Activated CD4-positive, alpha-beta T cell treated with anti-CD3 and anti-CD28 coated beads, Interleukin-2, amount 10 ng/mL, durations not matched to agents 24 days and 14 days (primary cell): ENCODE measurements at regions not wholly inside any gene's neighbourhood (a gene's known extent, or its start where the extent isn't known, plus 50 kb on each side); places are given as distances from the start of the nearest gene placed in this dataset.

Experiments used
- DNase-seq: peaks from one replicate; pipeline ENCODE4 v3.0.0; 2022
- H3K27ac Mint-ChIP-seq: one replicate; pipeline ENCODE4 v1.8.0; 2022; ENCODE audit warnings: mild to moderate bottlenecking, mixed read lengths
- H3K27me3 Mint-ChIP-seq: one replicate; pipeline ENCODE4 v1.8.0; 2022; ENCODE audit warnings: mixed read lengths
- H3K36me3 Mint-ChIP-seq: one replicate; pipeline ENCODE4 v1.8.0; 2022; ENCODE audit warnings: low read depth, mild to moderate bottlenecking, mixed read lengths
- H3K4me1 Mint-ChIP-seq: one replicate; pipeline ENCODE4 v1.8.0; 2021; ENCODE audit warnings: mixed read lengths
- H3K4me3 Mint-ChIP-seq: one replicate; pipeline ENCODE4 v1.8.0; 2022; ENCODE audit warnings: mild to moderate bottlenecking, moderate library complexity, mixed read lengths
- H3K9me3 Mint-ChIP-seq: one replicate; pipeline ENCODE4 v1.8.0; 2021; ENCODE audit warnings: mixed read lengths
- intact Hi-C: fragments of 100-400 bp; cut with micrococcal nuclease; formaldehyde crosslinking; loops from one replicate; pipeline ENCODE4 v1.15.1; 2023

DNA sequence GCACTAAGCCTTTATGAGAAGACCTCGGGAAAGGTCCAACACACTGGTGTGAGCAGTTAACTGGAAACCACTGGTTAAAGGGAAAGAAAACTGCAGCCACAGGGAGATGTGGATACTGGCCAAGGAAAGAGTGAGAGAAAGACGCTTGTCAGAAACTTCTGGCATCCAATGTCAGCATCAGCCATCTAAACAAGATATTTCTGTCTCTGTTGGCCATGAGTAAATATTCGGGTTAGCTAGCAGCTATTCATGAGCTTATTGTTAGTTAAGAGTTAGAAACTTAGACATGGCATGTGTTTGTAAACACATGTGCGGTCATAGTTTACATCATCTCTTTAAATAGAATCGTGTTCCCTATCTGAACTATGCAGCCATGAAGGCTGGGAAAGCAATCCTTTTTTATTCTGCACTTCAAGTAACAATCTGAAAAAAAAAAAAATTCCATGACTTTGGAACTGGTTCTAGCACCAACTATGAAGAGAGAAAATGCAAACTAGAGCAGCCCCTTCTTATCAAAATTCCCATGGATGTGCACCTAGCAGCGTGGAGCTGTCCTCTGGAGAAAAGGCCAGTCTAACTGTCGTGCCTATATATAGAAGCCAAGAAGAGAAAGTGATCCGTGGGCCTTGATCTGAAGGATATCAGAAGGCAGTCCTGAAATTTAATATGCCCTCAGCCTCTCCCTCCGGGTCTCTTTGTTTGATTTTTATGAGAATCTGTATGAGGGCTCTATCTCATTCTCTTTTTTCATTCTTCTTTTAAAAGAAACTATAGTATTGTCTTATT lies 84.0 kb upstream of the RFX8 start:
- H3K36me3 Mint-ChIP-seq = peaks cover 24% of the 10 kb centered on the region
- DNase-seq = no peak
- intact Hi-C loops = no loop called here
- no peak overlapping the region for H3K4me3 Mint-ChIP-seq
- peaks cover 31% of the 10 kb centered on the region for H3K4me1 Mint-ChIP-seq
- no peak overlapping the region for H3K27ac Mint-ChIP-seq
- H3K27me3 Mint-ChIP-seq = no peaks in the 10 kb centered on the region
- H3K9me3 Mint-ChIP-seq = peaks cover 22% of the 10 kb centered on the region

DNA sequence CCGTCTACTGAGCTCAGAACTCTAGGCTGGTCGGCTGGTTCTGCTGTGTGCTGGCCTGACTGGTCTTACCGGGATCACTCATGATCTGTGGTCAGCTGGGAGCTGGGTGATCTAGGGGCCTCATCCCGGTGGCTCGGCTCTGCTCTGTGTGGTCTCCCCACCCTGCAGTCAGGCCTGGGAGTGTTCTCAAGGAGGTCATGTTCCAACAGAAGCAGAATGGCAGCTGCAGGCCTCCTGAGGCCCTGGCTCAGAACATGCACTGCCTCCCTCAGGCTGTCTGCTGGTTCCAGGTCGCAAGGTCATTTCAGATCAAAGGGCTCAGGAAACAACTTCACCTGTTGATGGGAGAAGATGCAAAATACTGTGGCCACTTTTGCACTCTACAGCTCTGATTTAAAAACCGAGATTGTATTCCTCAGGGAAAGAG lies 81.1 kb upstream of the RFX8 start:
- no peak overlapping the region for H3K4me3 Mint-ChIP-seq
- H3K27me3 Mint-ChIP-seq = no peaks in the 10 kb centered on the region
- H3K36me3 Mint-ChIP-seq = peaks cover 16% of the 10 kb centered on the region
- DNase-seq = no peak
- H3K4me1 Mint-ChIP-seq = peaks cover 23% of the 10 kb centered on the region
- intact Hi-C loops = no loop called here
- peaks cover 9% of the 10 kb centered on the region for H3K9me3 Mint-ChIP-seq
- H3K27ac Mint-ChIP-seq = no peak overlapping the region

DNA sequence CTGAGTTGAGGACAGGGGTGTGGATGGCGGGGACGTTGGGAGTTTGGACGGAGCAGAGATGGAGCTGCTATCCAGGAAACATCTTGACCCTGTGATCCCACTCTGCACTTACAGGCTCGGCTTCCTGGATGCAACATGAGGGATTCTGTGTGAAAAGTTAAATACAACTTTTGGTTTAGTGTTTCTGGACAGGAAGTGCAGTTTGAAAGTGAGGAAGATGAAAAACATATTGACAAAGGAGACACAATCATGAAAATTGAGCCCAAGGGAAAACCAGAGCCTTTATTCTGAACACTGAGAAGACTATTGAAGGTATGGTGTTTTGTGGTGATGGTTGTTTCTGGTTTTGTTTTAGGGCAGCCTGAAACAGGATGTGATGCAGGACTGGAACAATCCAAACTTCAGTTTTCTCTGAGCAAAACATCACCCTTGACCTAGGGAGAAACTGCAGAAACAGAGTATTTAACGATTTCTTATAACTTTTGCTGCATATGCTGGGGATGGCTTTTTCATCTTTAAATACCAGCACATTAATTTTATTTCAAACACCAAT lies 76.5 kb upstream of the RFX8 start:
- H3K4me3 Mint-ChIP-seq = peak overlapping the region; percentile 15
- peaks cover 20% of the 10 kb centered on the region for H3K4me1 Mint-ChIP-seq
- H3K27ac Mint-ChIP-seq = peak overlapping the region; percentile 70
- DNase-seq = peak; percentile 62
- H3K36me3 Mint-ChIP-seq = no peaks in the 10 kb centered on the region
- intact Hi-C loops = loop anchor here (5.0 kb wide), 1 partner anchor 79 kb away; no protein-coding TSS in a partner anchor
- H3K9me3 Mint-ChIP-seq = peaks cover 4% of the 10 kb centered on the region
- H3K27me3 Mint-ChIP-seq = no peaks in the 10 kb centered on the region

DNA sequence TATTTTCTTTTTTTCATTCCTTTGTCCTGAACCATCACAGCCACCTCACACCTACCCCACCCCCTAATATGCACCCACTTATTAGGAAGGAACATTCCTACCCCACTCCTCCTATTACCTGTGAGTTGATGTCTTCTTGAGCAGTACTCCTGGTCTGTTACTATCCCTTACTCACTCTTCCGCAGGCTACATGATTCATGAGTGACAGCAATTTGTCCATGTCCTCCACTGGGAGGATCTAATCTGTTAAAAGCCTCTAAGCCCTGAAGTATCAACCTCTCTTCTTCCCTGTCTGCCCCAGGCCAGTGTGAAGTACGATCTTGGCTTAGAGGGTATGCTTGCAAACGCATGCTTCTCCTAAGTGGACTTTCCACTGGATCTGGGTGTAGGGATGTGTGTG lies 75.6 kb upstream of the RFX8 start:
- intact Hi-C loops = loop anchor here (5.0 kb wide), 1 partner anchor 78 kb away; no protein-coding TSS in a partner anchor
- peaks cover 18% of the 10 kb centered on the region for H3K4me1 Mint-ChIP-seq

DNA sequence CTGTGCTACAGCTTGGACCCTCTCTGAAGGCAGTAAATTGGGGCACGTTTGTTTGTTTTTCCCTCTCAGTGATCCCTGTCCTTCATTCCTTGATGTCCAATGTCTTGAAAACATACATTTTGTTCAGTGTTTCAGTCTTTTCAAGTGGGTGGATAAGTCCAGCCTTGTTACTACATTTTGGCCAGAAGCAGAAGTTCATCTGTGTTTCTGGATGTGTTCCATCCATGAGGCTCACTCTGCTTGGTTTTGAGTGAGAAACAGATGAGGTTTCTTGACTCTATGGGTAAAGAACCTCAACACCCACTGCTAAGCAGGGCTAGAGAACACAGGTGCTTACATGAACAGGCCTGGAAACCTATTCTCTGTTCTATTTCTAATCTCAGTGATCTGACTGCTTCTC lies 74.5 kb upstream of the RFX8 start:
- Mint-ChIP-seq H3K27me3 (no peaks in the 10 kb centered on the region), H3K27ac (no peak overlapping the region), H3K9me3 (peaks cover 7% of the 10 kb centered on the region), H3K36me3 (no peaks in the 10 kb centered on the region), H3K4me1 (peaks cover 18% of the 10 kb centered on the region), H3K4me3 (no peak overlapping the region)
- peak; percentile 50 for DNase-seq
- intact Hi-C loops = no loop called here

More for the DNA sequence above, 75.6 kb upstream of the RFX8 start:
- Mint-ChIP-seq H3K4me3 (no peak overlapping the region), H3K27me3 (no peaks in the 10 kb centered on the region), H3K27ac (no peak overlapping the region), H3K36me3 (no peaks in the 10 kb centered on the region), H3K9me3 (peaks cover 7% of the 10 kb centered on the region)
- DNase-seq = no peak

GRCh38 chr2:101546376-101547058 lies 71.6 kb upstream of the RFX8 start:
- intact Hi-C loops = no loop called here
- H3K4me1 Mint-ChIP-seq = peaks cover 11% of the 10 kb centered on the region
- H3K36me3 Mint-ChIP-seq = peaks cover 3% of the 10 kb centered on the region
- H3K27me3 Mint-ChIP-seq = peaks cover 4% of the 10 kb centered on the region
- DNase-seq = peak; percentile 50
- H3K9me3 Mint-ChIP-seq = peaks cover 11% of the 10 kb centered on the region
- no peak overlapping the region for H3K27ac Mint-ChIP-seq
- H3K4me3 Mint-ChIP-seq = no peak overlapping the region

DNA sequence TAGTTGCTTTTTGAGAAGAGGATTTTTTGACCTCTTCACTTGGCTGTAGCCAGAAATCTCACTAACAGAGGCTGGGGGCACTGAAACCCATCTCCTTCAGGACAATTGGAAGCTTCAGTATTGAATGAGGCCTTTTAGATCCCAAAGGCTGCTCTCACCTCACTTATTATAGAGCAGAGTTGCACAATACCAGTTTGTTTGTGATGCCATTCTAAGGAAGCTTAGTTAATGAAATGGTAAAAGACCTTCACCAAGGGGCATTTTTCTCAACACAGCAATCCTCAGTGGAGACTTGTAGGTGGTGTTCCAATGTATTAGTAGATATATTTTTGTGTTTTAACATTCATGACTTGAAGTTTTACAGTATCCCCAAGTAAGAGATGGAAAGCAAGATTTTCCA lies 71.0 kb upstream of the RFX8 start:
- peak; percentile 30 for DNase-seq
- peaks cover 11% of the 10 kb centered on the region for H3K9me3 Mint-ChIP-seq
- peaks cover 4% of the 10 kb centered on the region for H3K27me3 Mint-ChIP-seq
- H3K36me3 Mint-ChIP-seq = peaks cover 3% of the 10 kb centered on the region
- intact Hi-C loops = no loop called here
- H3K4me3 Mint-ChIP-seq = no peak overlapping the region
- H3K27ac Mint-ChIP-seq = no peak overlapping the region
- peaks cover 5% of the 10 kb centered on the region for H3K4me1 Mint-ChIP-seq

DNA sequence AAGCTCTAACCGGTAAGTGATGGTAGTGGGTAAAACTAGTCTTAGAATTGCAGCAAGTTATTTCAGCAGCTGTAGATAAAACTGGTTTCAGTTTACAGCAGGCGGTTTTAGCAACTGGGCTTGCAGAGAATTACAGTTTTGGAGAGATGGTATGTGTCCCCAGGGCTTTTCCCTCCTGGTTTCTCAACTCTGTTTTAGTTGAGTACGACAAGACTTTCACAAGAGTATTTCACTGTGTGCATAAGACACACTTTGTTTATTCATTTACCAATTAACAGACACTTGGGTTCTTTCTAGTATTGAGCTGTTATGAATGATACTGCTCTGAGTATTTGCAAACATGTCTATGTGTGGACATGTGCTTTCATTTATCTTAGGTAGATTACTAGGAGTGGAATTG lies 65.6 kb upstream of the RFX8 start:
- Mint-ChIP-seq H3K9me3 (peaks cover 4% of the 10 kb centered on the region), H3K27me3 (peaks cover 10% of the 10 kb centered on the region), H3K4me3 (no peak overlapping the region), H3K4me1 (no peaks in the 10 kb centered on the region), H3K27ac (no peak overlapping the region), H3K36me3 (peaks cover 3% of the 10 kb centered on the region)
- DNase-seq = peak; percentile 31
- intact Hi-C loops = no loop called here

DNA sequence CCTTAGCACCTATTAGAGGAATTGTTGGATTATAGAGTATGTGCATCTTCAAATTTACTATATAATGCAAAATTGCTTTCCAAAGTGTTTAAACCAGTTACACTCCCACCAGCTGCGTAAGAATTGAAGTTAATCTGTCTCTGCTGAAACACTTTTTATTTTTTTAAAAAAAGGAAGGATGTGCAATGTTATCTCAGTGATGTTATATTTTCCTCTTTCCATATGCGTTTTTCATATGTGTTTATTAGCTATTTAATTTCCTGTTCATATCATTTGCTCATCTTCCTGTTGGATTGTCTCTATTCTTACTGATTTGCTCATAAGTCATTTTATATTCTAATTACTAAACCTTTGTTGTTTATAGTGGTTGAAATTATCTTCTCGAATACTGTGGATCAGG lies 63.2 kb upstream of the RFX8 start:
- intact Hi-C loops = no loop called here
- Mint-ChIP-seq H3K36me3 (no peaks in the 10 kb centered on the region), H3K27ac (no peak overlapping the region), H3K9me3 (no peaks in the 10 kb centered on the region), H3K4me3 (no peak overlapping the region), H3K4me1 (no peaks in the 10 kb centered on the region), H3K27me3 (peaks cover 6% of the 10 kb centered on the region)
- DNase-seq = no peak

GRCh38 chr2:101534149-101534611 lies 59.3 kb upstream of the RFX8 start:
- peaks cover 4% of the 10 kb centered on the region for H3K27me3 Mint-ChIP-seq
- intact Hi-C loops = no loop called here
- no peaks in the 10 kb centered on the region for H3K9me3 Mint-ChIP-seq
- no peak overlapping the region for H3K4me3 Mint-ChIP-seq
- no peak overlapping the region for H3K27ac Mint-ChIP-seq
- no peaks in the 10 kb centered on the region for H3K36me3 Mint-ChIP-seq
- DNase-seq = peak; percentile 49
- no peaks in the 10 kb centered on the region for H3K4me1 Mint-ChIP-seq

DNA sequence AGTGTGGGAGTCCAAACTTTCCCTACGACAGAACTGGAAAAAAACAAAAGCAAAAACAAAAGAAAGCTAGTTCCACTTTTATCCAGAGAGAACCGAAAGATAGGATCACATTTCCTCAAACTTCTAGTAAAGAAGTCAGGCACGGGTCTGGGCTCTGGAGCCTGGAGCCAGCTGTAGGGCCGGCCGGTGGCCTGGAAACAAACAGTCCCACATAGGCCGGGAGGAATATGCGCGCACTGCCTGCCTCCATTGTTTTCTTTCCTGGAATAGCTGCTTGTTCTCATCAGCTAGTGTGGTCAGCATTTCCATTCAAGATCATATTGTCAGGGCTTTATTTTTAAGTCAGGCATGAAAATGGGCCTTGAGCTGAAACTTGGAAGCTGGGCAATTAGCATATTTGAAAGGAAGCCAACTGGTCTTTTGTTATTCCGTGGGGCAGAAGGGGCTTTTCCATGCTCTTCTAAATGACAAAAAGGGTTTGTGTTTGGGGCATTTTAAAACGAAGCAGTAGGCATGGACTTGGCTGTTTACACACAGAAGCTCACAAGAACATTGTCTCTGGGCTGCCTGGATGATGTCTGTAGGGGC lies 58.7 kb upstream of the RFX8 start:
- no peaks in the 10 kb centered on the region for H3K9me3 Mint-ChIP-seq
- no peak overlapping the region for H3K27ac Mint-ChIP-seq
- no peak overlapping the region for H3K4me3 Mint-ChIP-seq
- intact Hi-C loops = no loop called here
- no peaks in the 10 kb centered on the region for H3K36me3 Mint-ChIP-seq
- no peaks in the 10 kb centered on the region for H3K4me1 Mint-ChIP-seq
- DNase-seq = peak; percentile 31
- H3K27me3 Mint-ChIP-seq = peaks cover 4% of the 10 kb centered on the region

DNA sequence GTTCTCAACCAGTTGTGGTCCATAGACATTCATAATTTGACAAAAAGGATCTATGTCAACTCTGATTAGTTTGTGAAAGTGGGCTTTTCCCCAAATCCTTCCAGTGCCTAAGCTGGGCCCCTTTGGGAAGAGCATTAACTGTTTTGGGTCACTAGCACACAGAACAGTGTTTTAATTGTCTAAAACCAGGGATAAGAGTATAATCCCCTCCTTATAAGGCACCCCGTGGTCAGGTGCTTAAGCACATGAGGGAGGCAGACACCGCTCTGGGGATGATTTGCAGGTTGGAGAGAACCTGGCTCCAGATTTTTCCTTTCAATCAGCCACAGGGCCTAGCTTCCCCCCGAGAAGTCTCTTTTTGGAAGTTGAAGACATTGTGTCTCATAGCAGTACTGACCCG lies 53.6 kb upstream of the RFX8 start:
- H3K27me3 Mint-ChIP-seq = peaks cover 16% of the 10 kb centered on the region
- no peaks in the 10 kb centered on the region for H3K36me3 Mint-ChIP-seq
- H3K4me3 Mint-ChIP-seq = no peak overlapping the region
- no peaks in the 10 kb centered on the region for H3K4me1 Mint-ChIP-seq
- intact Hi-C loops = no loop called here
- DNase-seq = peak; percentile 49
- H3K27ac Mint-ChIP-seq = no peak overlapping the region
- peaks cover 11% of the 10 kb centered on the region for H3K9me3 Mint-ChIP-seq

DNA sequence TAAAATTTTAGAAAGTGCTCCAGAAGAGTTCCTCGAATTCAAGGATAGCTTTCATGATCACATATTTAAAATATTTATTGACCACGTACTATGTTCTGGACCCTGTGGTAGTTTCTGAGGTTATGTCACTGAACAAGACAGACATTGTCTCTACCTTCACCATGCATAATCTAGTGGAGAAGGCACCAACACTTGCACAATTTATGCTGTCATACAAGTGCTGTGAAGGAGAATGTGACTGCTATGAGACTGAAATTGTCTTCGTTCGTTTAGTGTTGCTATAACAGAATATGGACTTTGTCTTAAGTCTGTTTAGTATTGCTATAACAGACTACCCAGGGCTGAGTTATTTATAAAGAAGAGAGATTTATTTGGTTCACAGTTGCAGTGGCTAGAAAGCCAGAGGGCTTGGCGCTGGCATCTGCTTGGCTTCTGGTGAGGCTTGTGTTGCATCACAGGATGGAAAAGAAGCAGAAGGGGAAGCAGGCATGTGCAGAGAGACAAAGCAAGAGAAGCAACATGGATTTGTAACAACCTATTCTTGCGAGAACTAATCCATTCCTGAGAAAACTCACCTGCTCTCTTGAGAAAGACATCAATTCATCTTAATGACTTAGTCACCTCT lies 50.0 kb upstream of the RFX8 start:
- peaks cover 11% of the 10 kb centered on the region for H3K9me3 Mint-ChIP-seq
- H3K4me1 Mint-ChIP-seq = peaks cover 5% of the 10 kb centered on the region
- H3K27me3 Mint-ChIP-seq = peaks cover 16% of the 10 kb centered on the region
- H3K36me3 Mint-ChIP-seq = no peaks in the 10 kb centered on the region
- H3K27ac Mint-ChIP-seq = no peak overlapping the region
- intact Hi-C loops = no loop called here
- peak; percentile 30 for DNase-seq
- H3K4me3 Mint-ChIP-seq = no peak overlapping the region
